Muscle of arm (tissue), 1 donor: ENCODE measurements at regions not wholly inside any gene's neighbourhood (a gene's known extent, or its start where the extent isn't known, plus 50 kb on each side); places are given as distances from the start of the nearest gene placed in this dataset.

Experiments used
- DNase-seq: peaks from one replicate; pipeline ENCODE4 v3.0.0-alpha.2; 2013

GRCh38 chr9:82549174-82549821 is 513.6 kb downstream of the RASEF start:
- DNase-seq = no peak

GRCh38 chr9:82552784-82553183 is 510.2 kb downstream of the RASEF start:
- no peak for DNase-seq

GRCh38 chr9:82553654-82554366 is 509.1 kb downstream of the RASEF start:
- DNase-seq = no peak

- DNase-seq = no peak
Observed at GRCh38 chr9:82554381-82554780, 508.6 kb downstream of the RASEF start.

- DNase-seq = no peak
Observed at GRCh38 chr9:82555031-82555430, 507.9 kb downstream of the RASEF start.

- no peak for DNase-seq
Observed at GRCh38 chr9:82555431-82556051, 507.4 kb downstream of the RASEF start.

- no peak for DNase-seq
Observed at GRCh38 chr9:82558346-82558745, 504.6 kb downstream of the RASEF start.

- no peak for DNase-seq
Observed at GRCh38 chr9:82558855-82559630, 503.9 kb downstream of the RASEF start.

GRCh38 chr9:82560036-82560435 is 502.9 kb downstream of the RASEF start:
- no peak for DNase-seq

GRCh38 chr9:82560457-82560904 is 502.5 kb downstream of the RASEF start:
- no peak for DNase-seq

GRCh38 chr9:82563094-82563493 is 499.8 kb downstream of the RASEF start:
- DNase-seq = no peak

- no peak for DNase-seq
Observed at GRCh38 chr9:82563841-82564240, 499.1 kb downstream of the RASEF start.

- DNase-seq = no peak
Observed at GRCh38 chr9:82565188-82565969, 497.6 kb downstream of the RASEF start.

- no peak for DNase-seq
Observed at GRCh38 chr9:82567953-82568352, 495.0 kb downstream of the RASEF start.

- no peak for DNase-seq
Observed at GRCh38 chr9:82570226-82570625, 492.7 kb downstream of the RASEF start.

GRCh38 chr9:82571540-82571939 is 491.4 kb downstream of the RASEF start:
- DNase-seq = no peak

- DNase-seq = no peak
Observed at GRCh38 chr9:82572146-82572545, 490.8 kb downstream of the RASEF start.

GRCh38 chr9:82574911-82575310 is 488.0 kb downstream of the RASEF start:
- DNase-seq = no peak

GRCh38 chr9:82580921-82581320 is 482.0 kb downstream of the RASEF start:
- DNase-seq = no peak

- no peak for DNase-seq
Observed at GRCh38 chr9:82581516-82581915, 481.4 kb downstream of the RASEF start.

GRCh38 chr9:82581935-82582334 is 481.0 kb downstream of the RASEF start:
- no peak for DNase-seq

- DNase-seq = no peak
Observed at GRCh38 chr9:82582693-82583092, 480.2 kb downstream of the RASEF start.
